IMR-90 (cell line): ENCODE measurements at regions not wholly inside any gene's neighbourhood (a gene's known extent, or its start where the extent isn't known, plus 50 kb on each side); places are given as distances from the start of the nearest gene placed in this dataset.
"Not testable (repeated sequence)": the region's sequence is repeated elsewhere in the genome, so short reads cannot be mapped to it uniquely, and the experiment has no call there.

Experiments
- ATAC-seq: fragments of 200-7000 bp; cut with Tn5 transposase; 2 replicates; pipeline ENCODE4 v1.9.1; 2020; ENCODE audit warnings: low read depth, mild to moderate bottlenecking, moderate library complexity
- BruUV-seq: library from RNA; stranded (reverse); fragments of 400-500 nt; replicated peaks from 2 replicates; lab custom pipeline; 2021; lab: Mats Ljungman, UMichigan
- CTCF ChIA-PET: fragments of 300-600 bp; formaldehyde crosslinking; extraction: SDS; loops from one replicate; lab custom pipeline; 2021; ENCODE audit warnings: antibody characterized with exemption; lab: Yijun Ruan, JAX
- POLR2A ChIA-PET: fragments of 300-600 bp; sonication (Branson Sonifier 250); formaldehyde crosslinking; loops from one replicate; lab custom pipeline; 2022; ENCODE audit warnings: antibody characterized with exemption; ENCODE audit not compliant: unreplicated experiment; lab: Charles Lee
- DNase-seq: peaks from one replicate; pipeline ENCODE4 v3.0.0; 2013
- H2AFZ ChIP-seq: replicated peaks from 2 replicates; pipeline ENCODE3; 2013; ENCODE audit warnings: low read length, mild to moderate bottlenecking; ENCODE audit not compliant: poor library complexity
- H2AK5ac ChIP-seq: 2 replicates; pipeline ENCODE4 v1.6.1; 2013; ENCODE audit warnings: low read depth, low read length, inconsistent platforms
- H2AK9ac ChIP-seq: replicated peaks from 2 replicates; pipeline ENCODE3; 2013; ENCODE audit warnings: mild to moderate bottlenecking, low read depth, low read length, moderate library complexity; ENCODE audit not compliant: poor library complexity
- H2BK120ac ChIP-seq: 2 replicates; pipeline ENCODE4 v1.6.1; 2013; ENCODE audit warnings: low read depth, low read length, inconsistent platforms
- H2BK15ac ChIP-seq: 3 replicates; pipeline ENCODE4 v1.6.1; 2013; ENCODE audit warnings: low read depth, low read length, inconsistent platforms
- H2BK20ac ChIP-seq: 2 replicates; pipeline ENCODE4 v1.6.1; 2013; ENCODE audit warnings: low read depth, mild to moderate bottlenecking, inconsistent platforms, low read length, moderate library complexity
- H2BK5ac ChIP-seq: 2 replicates; pipeline ENCODE4 v1.6.1; 2013; ENCODE audit warnings: mild to moderate bottlenecking, low read depth, low read length, inconsistent platforms; ENCODE audit not compliant: poor library complexity, severe bottlenecking
- H3K14ac ChIP-seq: replicated peaks from 2 replicates; pipeline ENCODE4 v1.6.1; 2013; ENCODE audit warnings: low read depth, low read length, inconsistent platforms
- H3K18ac ChIP-seq: 2 replicates; pipeline ENCODE4 v1.6.1; 2013; ENCODE audit warnings: low read depth, low read length, control low read depth
- H3K23ac ChIP-seq: 2 replicates; pipeline ENCODE4 v1.6.1; 2013; ENCODE audit warnings: low read depth, low read length, inconsistent platforms
- H3K27ac ChIP-seq: 2 replicates; pipeline ENCODE4 v1.5.1; 2013; ENCODE audit warnings: mild to moderate bottlenecking, control low read depth, low read length; ENCODE audit not compliant: insufficient read depth
- H3K27me3 ChIP-seq: 2 replicates; pipeline ENCODE4 v1.6.1; 2013; ENCODE audit warnings: low read length; ENCODE audit not compliant: control insufficient read depth, insufficient read depth
- H3K36me3 ChIP-seq: 2 replicates; pipeline ENCODE4 v1.6.1; 2013; ENCODE audit warnings: low read length, mixed read lengths; ENCODE audit not compliant: control insufficient read depth, insufficient read depth
- H3K4ac ChIP-seq: 2 replicates; pipeline ENCODE4 v1.6.1; 2013; ENCODE audit warnings: low read depth, low read length, inconsistent platforms
- H3K4me1 ChIP-seq: 2 replicates; pipeline ENCODE4 v1.6.1; 2013; ENCODE audit warnings: low read length, mixed read lengths; ENCODE audit not compliant: control insufficient read depth, insufficient read depth
- H3K4me2 ChIP-seq: 2 replicates; pipeline ENCODE4 v1.6.1; 2013; ENCODE audit warnings: low read depth, mild to moderate bottlenecking, control low read depth, low read length, moderate library complexity
- H3K4me3 ChIP-seq: 2 replicates; pipeline ENCODE4 v1.5.1; 2013; ENCODE audit warnings: low read depth, mild to moderate bottlenecking, control low read depth, low read length, moderate library complexity; ENCODE audit not compliant: insufficient read depth
- H3K56ac ChIP-seq: 2 replicates; pipeline ENCODE4 v1.6.1; 2013; ENCODE audit warnings: low read length, inconsistent platforms; ENCODE audit not compliant: insufficient read depth; ENCODE audit errors: extremely low read depth
- H3K79me1 ChIP-seq, 2 experiments: 2 replicates each; pipeline ENCODE4 v1.6.1; 2013; ENCODE audit warnings: low read length in 2 of 2, inconsistent platforms in 1 of 2, low read depth in 1 of 2
- H3K9ac ChIP-seq: 2 replicates; pipeline ENCODE4 v1.6.1; 2013; ENCODE audit warnings: low read depth, low read length, control low read depth
- H3K9me1 ChIP-seq: 2 replicates; pipeline ENCODE4 v1.6.1; 2013; ENCODE audit warnings: low read length, inconsistent platforms; ENCODE audit not compliant: insufficient read depth
- H3K9me3 ChIP-seq: 2 replicates; pipeline ENCODE4 v1.6.1; 2013; ENCODE audit warnings: low read length; ENCODE audit not compliant: control insufficient read depth, insufficient read depth
- H4K20me1 ChIP-seq: 2 replicates; pipeline ENCODE4 v1.6.1; 2013; ENCODE audit warnings: low read length, inconsistent platforms; ENCODE audit not compliant: insufficient read depth
- H4K5ac ChIP-seq: 2 replicates; pipeline ENCODE4 v1.6.1; 2013; ENCODE audit warnings: mild to moderate bottlenecking, low read depth, low read length, control low read depth
- H4K8ac ChIP-seq, 2 experiments: 2 replicates each; pipeline ENCODE4 v1.6.1; 2013; ENCODE audit warnings: low read depth in 2 of 2, low read length in 2 of 2, control low read depth in 1 of 2, inconsistent platforms in 1 of 2
- H4K91ac ChIP-seq: 2 replicates; pipeline ENCODE4 v1.6.1; 2013; ENCODE audit warnings: low read depth, low read length, inconsistent platforms; ENCODE audit not compliant: insufficient read depth
- WGBS, 2 experiments: methylation state at CpG; one replicate each; pipeline versions ENCODE4 v1.1.5 to v1.1.7; 2013; ENCODE audit warnings: missing lambda C conversion rate in 2 of 2; ENCODE audit not compliant: insufficient read length in 1 of 2; ENCODE audit errors: extremely low coverage in 2 of 2; 5-methylcytosine and 5-hydroxymethylcytosine counted together
- dilution Hi-C: fragments of 300-500 bp; cut with HindIII; formaldehyde crosslinking; loops from one replicate; pipeline ENCODE4 v1.14.3; 2018; ENCODE audit warnings: low sequenced_read_pairs; ENCODE audit not compliant: unreplicated experiment
- in situ Hi-C: fragments of 300-500 bp; cut with MboI; formaldehyde crosslinking; loops from 3 replicates; pipeline ENCODE4 v1.14.3; 2019; ENCODE audit warnings: low sequenced_read_pairs, inconsistent platforms, mixed read lengths
- intact Hi-C: fragments of 100-400 bp; cut with micrococcal nuclease; formaldehyde crosslinking; loops from 2 replicates; pipeline ENCODE4 v1.10.0; 2022

- CTCF ChIA-PET, BruUV-seq, intact Hi-C loops, H3K9ac ChIP-seq, H3K79me1 ChIP-seq, H3K27ac ChIP-seq, H3K4ac ChIP-seq, H2AFZ ChIP-seq, H3K18ac ChIP-seq, H3K56ac ChIP-seq, H3K4me2 ChIP-seq, H3K4me1 ChIP-seq, H3K36me3 ChIP-seq, H2AK5ac ChIP-seq, dilution Hi-C loops, H4K20me1 ChIP-seq, POLR2A ChIA-PET, H4K5ac ChIP-seq, H2BK5ac ChIP-seq, H4K8ac ChIP-seq, H3K14ac ChIP-seq, H2BK15ac ChIP-seq, H3K27me3 ChIP-seq, H3K4me3 ChIP-seq, H3K9me3 ChIP-seq, H4K91ac ChIP-seq, DNase-seq, H3K23ac ChIP-seq, H2AK9ac ChIP-seq, H2BK120ac ChIP-seq, H2BK20ac ChIP-seq, H3K9me1 ChIP-seq, ATAC-seq, in situ Hi-C loops: not testable (repeated sequence)
- no CpG with 5 or more reads among the region's 67 CpGs for WGBS, 2 experiments
Observed at GRCh38 chr21:8399866-8400265, 2121.5 kb upstream of the TPTE start.

- H4K8ac ChIP-seq, ATAC-seq, H4K91ac ChIP-seq, in situ Hi-C loops, H3K4me1 ChIP-seq, BruUV-seq, H2BK5ac ChIP-seq, H3K4me2 ChIP-seq, POLR2A ChIA-PET, H2AK5ac ChIP-seq, H3K14ac ChIP-seq, H3K23ac ChIP-seq, H4K5ac ChIP-seq, H3K9me1 ChIP-seq, H3K79me1 ChIP-seq, H4K20me1 ChIP-seq, H3K27ac ChIP-seq, intact Hi-C loops, dilution Hi-C loops, H2AK9ac ChIP-seq, H3K18ac ChIP-seq, H2BK20ac ChIP-seq, H2BK15ac ChIP-seq, H3K9me3 ChIP-seq, CTCF ChIA-PET, DNase-seq, H3K36me3 ChIP-seq, H3K9ac ChIP-seq, H3K56ac ChIP-seq, H2BK120ac ChIP-seq, H3K27me3 ChIP-seq, H2AFZ ChIP-seq, H3K4me3 ChIP-seq, H3K4ac ChIP-seq: not testable (repeated sequence)
- WGBS, 2 experiments, result no CpG with 5 or more reads among the region's 66 CpGs
Observed at GRCh38 chr21:8401799-8402198, 2119.6 kb upstream of the TPTE start.
